GM12878 (cell line): ENCODE measurements at regions not wholly inside any gene's neighbourhood (a gene's known extent, or its start where the extent isn't known, plus 50 kb on each side); places are given as distances from the start of the nearest gene placed in this dataset.
A peak's percentile ranks its signal among the peaks of the same experiment; 100 is the strongest.

Experiments used
- ATF7 ChIP-seq: fragments of 450-650 bp; IDR thresholded peaks from 2 replicates; pipeline ENCODE4 v1.6.1; 2016; ENCODE audit warnings: low read depth, mild to moderate bottlenecking
- CBFB ChIP-seq: IDR thresholded peaks from 2 replicates; pipeline ENCODE4 v1.6.1; 2016; ENCODE audit warnings: antibody characterized with exemption, low read depth
- EP300 ChIP-seq, 2 experiments: fragments of 150-350 bp in 1 of 2; IDR thresholded peaks; 2 replicates each; pipeline ENCODE4 v1.6.1; 2011 to 2012; ENCODE audit warnings: low read depth in 2 of 2, low read length in 2 of 2, borderline replicate concordance in 1 of 2, improper control_type of control experiment in 1 of 2, inconsistent platforms in 1 of 2; ENCODE audit not compliant: control insufficient read depth in 1 of 2
- EZH2 ChIP-seq: IDR thresholded peaks from 2 replicates; pipeline ENCODE4 v1.6.1; 2012; ENCODE audit warnings: low read depth, mild to moderate bottlenecking, control low read depth, inconsistent platforms, low read length, borderline replicate concordance; ENCODE audit not compliant: control insufficient read depth
- FOXM1 ChIP-seq: IDR thresholded peaks from 2 replicates; pipeline ENCODE4 v1.6.1; 2012; ENCODE audit warnings: low read depth, mild to moderate bottlenecking, inconsistent platforms, low read length, moderate library complexity
- IKZF1 ChIP-seq: fragments of 450-650 bp; conservative IDR thresholded peaks from 2 replicates; pipeline ENCODE4 v1.6.1; 2017; ENCODE audit warnings: antibody characterized with exemption, mild to moderate bottlenecking
- IKZF2 ChIP-seq, 2 experiments: fragments of 450-650 bp; IDR thresholded peaks; 2 replicates each; pipeline ENCODE4 v1.6.1; 2017; ENCODE audit warnings: mild to moderate bottlenecking in 2 of 2, moderate library complexity in 2 of 2
- IRF4 ChIP-seq: IDR thresholded peaks from 2 replicates; pipeline ENCODE4 v1.6.1; 2011; ENCODE audit warnings: low read depth, low read length
- KDM1A ChIP-seq: fragments of 200-600 bp; sonication (generic); IDR thresholded peaks from 2 replicates; pipeline ENCODE4 v1.6.1; 2016; ENCODE audit warnings: borderline replicate concordance
- MXI1 ChIP-seq: fragments of 150-350 bp; IDR thresholded peaks from 2 replicates; pipeline ENCODE4 v1.6.1; 2011; ENCODE audit warnings: low read depth, mild to moderate bottlenecking, inconsistent platforms, low read length, improper control_type of control experiment
- NFYA ChIP-seq: IDR thresholded peaks from 2 replicates; pipeline ENCODE4 v1.6.1; 2011; ENCODE audit warnings: low read depth, mild to moderate bottlenecking, low read length, improper control_type of control experiment, borderline replicate concordance
- NR2C1 ChIP-seq: fragments of 450-650 bp; IDR thresholded peaks from 2 replicates; pipeline ENCODE4 v1.6.1; 2017; ENCODE audit warnings: antibody characterized with exemption, mild to moderate bottlenecking, moderate library complexity
- NRF1 ChIP-seq: conservative IDR thresholded peaks from 2 replicates; pipeline ENCODE4 v1.6.1; 2011; ENCODE audit warnings: mild to moderate bottlenecking, low read depth, low read length, improper control_type of control experiment
- PAX5 ChIP-seq: IDR thresholded peaks from 2 replicates; pipeline ENCODE4 v1.6.1; 2011; ENCODE audit warnings: low read depth, low read length, borderline replicate concordance
- POLR2AphosphoS5 ChIP-seq: IDR thresholded peaks from 2 replicates; pipeline ENCODE4 v1.6.1; 2011; ENCODE audit warnings: mild to moderate bottlenecking, low read length, inconsistent platforms
- RB1 ChIP-seq: fragments of 450-650 bp; formaldehyde crosslinking; IDR thresholded peaks from 2 replicates; pipeline ENCODE4 v1.6.1; 2017; ENCODE audit warnings: mild to moderate bottlenecking, borderline replicate concordance
- RFX5 ChIP-seq: IDR thresholded peaks from 2 replicates; pipeline ENCODE4 v1.6.1; 2011; ENCODE audit warnings: low read depth, low read length, improper control_type of control experiment
- SPI1 ChIP-seq: IDR thresholded peaks from 2 replicates; pipeline ENCODE4 v1.6.1; 2011; ENCODE audit warnings: low read depth, mild to moderate bottlenecking, low read length, moderate library complexity, borderline replicate concordance; ENCODE audit not compliant: insufficient read depth
- STAT1 ChIP-seq: fragments of 450-650 bp; conservative IDR thresholded peaks from 2 replicates; pipeline ENCODE4 v1.6.1; 2014; ENCODE audit warnings: antibody characterized with exemption, mild to moderate bottlenecking
- YY1 ChIP-seq: IDR thresholded peaks from 2 replicates; pipeline ENCODE4 v1.6.1; 2011; ENCODE audit warnings: low read depth, mild to moderate bottlenecking, low read length
- ZNF274 ChIP-seq: IDR thresholded peaks from one replicate; pipeline ENCODE4 v1.8.0; 2011; ENCODE audit not compliant: insufficient read length, insufficient read depth
- ZNF622 ChIP-seq: fragments of 450-650 bp; IDR thresholded peaks from 2 replicates; pipeline ENCODE4 v1.6.1; 2017; ENCODE audit warnings: mild to moderate bottlenecking, inconsistent platforms
- TF ChIP-seq, protein P1 (sequence below): IDR thresholded peaks from 2 replicates; pipeline ENCODE4 v1.6.1; 2012; ENCODE audit warnings: low read depth, low read length, improper control_type of control experiment
- TF ChIP-seq, protein P2 (sequence below): IDR thresholded peaks from 2 replicates; pipeline ENCODE4 v1.6.1; 2011; ENCODE audit warnings: borderline replicate concordance, low read depth, mild to moderate bottlenecking, moderate library complexity, mixed read lengths, low read length; ENCODE audit not compliant: insufficient read depth; ENCODE audit errors: extremely low read length
- TF ChIP-seq, protein P3 (sequence below): fragments of 450-650 bp; conservative IDR thresholded peaks from 2 replicates; pipeline ENCODE4 v1.6.1; 2017; ENCODE audit warnings: mild to moderate bottlenecking, moderate library complexity

DNA sequence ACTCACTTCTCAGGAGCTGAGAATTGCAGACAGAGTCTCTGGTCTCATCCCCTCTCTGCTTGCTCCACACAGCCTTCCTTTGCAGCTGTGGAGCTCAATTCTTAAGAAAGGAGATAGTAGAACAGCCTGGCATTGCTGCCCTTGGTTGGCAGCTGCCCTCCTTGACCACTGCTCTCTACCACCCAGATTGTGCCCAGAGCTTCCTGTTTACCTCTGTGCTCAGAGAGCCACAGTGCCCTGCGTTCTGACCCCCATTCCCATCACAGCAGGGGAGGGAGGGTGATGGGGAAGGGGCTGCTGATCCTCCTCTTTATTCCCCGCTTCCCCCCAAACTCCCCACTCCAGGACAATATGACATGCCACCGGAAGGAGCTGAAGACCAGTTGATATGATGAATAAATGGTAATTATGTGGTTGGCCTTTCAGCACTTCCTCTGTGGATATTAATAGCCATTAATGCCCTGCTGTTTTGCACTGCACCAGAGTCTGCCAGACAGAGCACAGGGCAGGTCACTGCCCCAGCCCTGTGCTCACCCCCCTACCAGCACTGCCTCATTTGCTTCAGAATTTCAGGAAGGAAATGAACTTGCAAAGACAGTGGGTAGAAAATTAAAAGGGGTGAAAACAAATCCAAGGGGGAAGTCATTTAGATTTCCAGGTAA lies 426.8 kb upstream of the CADM1 start (continued):
- TF ChIP-seq MXI1 (0 out of 2 replicates have a peak, but pooled peaks have one; percentile 21), IKZF1 (peak; percentile 87), KDM1A (no peak), NFYA (no peak), POLR2AphosphoS5 (no peak; the same call in 1 of the 2 replicates), PAX5 (peak; percentile 46; the same call in 1 of the 2 replicates), CBFB (no peak), EZH2 (no peak), SPI1 (peak; percentile 90), NRF1 (no peak), ATF7 (no peak), NR2C1 (no peak), IKZF2 (IDR thresholded peaks at IDR 0.05) (peak; percentile 83), IRF4 (no peak), RB1 (no peak), EP300 (IDR thresholded peaks at IDR 0.05; ENCODE audit: borderline replicate concordance in 1 of 2, control insufficient read depth in 1 of 2, low read depth in 2 of 2, low read length in 2 of 2) (no peak; a peak in 1 of 4 replicates), RFX5 (no peak), ZNF274 (no peak), ZNF622 (no peak), STAT1 (no peak), YY1 (no peak), FOXM1 (no peak)
- TF ChIP-seq, protein P1, sequence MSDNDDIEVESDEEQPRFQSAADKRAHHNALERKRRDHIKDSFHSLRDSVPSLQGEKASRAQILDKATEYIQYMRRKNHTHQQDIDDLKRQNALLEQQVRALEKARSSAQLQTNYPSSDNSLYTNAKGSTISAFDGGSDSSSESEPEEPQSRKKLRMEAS, result no peak
- TF ChIP-seq, protein P2, sequence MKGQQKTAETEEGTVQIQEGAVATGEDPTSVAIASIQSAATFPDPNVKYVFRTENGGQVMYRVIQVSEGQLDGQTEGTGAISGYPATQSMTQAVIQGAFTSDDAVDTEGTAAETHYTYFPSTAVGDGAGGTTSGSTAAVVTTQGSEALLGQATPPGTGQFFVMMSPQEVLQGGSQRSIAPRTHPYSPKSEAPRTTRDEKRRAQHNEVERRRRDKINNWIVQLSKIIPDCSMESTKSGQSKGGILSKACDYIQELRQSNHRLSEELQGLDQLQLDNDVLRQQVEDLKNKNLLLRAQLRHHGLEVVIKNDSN, result no peak
- TF ChIP-seq, protein P3, sequence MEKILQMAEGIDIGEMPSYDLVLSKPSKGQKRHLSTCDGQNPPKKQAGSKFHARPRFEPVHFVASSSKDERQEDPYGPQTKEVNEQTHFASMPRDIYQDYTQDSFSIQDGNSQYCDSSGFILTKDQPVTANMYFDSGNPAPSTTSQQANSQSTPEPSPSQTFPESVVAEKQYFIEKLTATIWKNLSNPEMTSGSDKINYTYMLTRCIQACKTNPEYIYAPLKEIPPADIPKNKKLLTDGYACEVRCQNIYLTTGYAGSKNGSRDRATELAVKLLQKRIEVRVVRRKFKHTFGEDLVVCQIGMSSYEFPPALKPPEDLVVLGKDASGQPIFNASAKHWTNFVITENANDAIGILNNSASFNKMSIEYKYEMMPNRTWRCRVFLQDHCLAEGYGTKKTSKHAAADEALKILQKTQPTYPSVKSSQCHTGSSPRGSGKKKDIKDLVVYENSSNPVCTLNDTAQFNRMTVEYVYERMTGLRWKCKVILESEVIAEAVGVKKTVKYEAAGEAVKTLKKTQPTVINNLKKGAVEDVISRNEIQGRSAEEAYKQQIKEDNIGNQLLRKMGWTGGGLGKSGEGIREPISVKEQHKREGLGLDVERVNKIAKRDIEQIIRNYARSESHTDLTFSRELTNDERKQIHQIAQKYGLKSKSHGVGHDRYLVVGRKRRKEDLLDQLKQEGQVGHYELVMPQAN, result no peak
